Umbilical cord (tissue), 1 donor: ENCODE measurements at regions not wholly inside any gene's neighbourhood (a gene's known extent, or its start where the extent isn't known, plus 50 kb on each side); places are given as distances from the start of the nearest gene placed in this dataset.
A peak's percentile ranks its signal among the peaks of the same experiment; 100 is the strongest.

Experiments used
- DNase-seq: peaks from one replicate; pipeline ENCODE4 v3.0.0-alpha.2; 2015; ENCODE audit warnings: low spot score

DNA sequence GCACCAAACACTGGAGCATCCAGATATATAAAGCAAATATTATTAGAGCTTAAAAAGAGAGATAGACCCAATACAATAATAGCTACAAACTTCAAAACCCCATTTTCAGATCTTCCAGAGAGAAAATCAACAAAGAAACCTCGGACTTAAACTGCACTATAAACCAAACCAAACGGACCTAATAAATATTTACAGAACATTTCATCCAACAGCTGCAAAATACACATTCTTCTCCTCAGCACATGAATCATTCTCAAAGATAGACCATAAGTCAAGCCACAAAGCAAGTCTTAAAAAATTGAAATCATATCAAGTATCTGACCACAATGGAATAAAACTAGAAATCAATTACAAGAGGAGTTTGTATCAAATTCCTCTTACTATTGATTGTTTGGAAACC lies 140.2 kb upstream of the OTOS start:
- no peak for DNase-seq

DNA sequence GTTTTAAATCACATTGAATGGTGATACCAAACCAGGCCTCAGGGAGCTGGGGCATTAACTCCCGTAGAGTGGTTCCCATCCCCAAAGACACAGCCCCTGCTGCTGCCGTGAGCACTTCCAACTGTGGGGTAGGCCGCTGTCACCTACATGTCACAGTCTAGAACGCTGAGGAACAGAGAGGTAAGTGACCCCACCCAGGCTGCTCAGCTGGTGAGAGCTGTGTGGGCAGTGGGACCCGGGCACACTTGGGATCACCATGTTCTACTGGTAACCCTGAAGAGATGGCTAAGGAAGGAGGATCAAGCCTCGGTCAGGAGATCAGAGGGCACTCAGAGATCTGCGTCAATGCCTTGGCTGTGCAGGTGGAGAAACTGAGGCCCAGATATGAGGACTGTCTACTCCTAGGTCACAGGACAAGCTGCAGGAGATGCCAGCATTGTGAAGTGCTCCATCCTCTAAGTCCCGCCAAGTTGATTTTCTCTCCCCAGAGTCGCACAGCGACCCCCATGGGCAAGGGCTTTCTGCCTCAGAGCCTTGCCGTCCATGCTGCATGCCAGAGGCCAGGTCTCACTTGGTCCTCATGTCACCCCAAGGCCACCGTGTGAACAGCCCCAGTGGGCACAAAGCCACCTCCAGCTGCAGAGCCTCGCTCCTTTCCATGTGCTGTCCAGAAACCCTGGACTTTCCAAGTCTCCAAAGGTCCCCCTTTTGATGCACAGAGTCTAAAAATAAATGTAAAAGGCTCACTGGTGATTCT lies 144.2 kb upstream of the OTOS start:
- no peak for DNase-seq

DNA sequence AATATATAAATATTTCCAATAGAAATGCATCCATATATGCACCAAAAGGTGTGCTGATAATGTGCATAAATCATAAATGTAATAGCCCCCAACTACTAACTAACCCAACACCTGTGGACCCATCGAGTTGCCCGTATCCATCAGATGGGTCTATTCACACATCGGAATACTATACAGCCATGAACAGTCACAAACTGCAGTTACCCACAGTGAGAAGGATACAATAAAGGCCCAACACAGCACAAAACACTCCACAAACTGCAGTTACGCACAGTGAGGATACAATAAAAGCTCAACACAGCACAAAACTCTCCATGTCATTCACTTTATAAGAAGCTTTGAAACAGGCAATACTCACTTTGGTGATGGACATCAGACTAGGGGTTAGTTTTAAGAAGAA lies 145.3 kb upstream of the OTOS start:
- DNase-seq, result no peak

DNA sequence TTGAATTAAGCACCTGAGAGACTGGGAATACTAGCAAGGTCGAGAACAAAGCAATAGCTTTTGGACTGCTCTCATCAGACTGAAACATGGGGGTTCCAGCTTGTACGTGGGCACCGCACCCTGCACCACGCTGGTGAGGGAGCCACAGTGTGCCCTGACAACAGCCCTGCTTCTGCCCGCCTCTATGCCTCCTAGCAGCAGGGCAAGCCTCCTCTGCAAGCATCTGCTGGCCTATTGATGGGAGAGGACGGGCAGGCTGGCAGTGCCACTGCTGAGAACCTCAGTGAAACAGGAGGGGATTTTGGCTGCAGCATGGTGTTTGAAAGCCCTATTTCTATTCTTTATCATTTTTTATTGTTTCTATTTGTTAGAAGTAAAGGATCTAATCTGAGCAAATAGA lies 146.1 kb upstream of the OTOS start:
- DNase-seq, result no peak

DNA sequence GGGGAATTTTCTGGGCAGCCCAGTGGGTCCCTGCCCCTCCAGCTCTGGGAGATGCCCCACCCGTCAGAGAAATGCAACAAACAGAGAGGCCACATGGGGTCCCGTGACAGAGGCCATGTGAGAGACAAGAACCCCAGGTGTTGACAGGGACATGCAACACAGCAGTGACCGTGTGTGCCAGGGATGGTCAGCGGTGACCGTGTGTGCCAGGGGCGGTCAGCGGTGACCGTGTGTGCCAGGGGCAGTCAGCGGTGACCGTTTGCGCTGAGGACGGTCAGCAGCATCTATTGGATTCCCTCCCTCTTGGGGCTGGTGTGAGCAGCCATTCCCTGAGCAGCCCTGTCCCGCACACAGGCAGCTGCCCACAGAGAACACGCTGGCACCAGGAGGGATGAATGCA lies 146.6 kb upstream of the OTOS start:
- DNase-seq, result no peak

DNA sequence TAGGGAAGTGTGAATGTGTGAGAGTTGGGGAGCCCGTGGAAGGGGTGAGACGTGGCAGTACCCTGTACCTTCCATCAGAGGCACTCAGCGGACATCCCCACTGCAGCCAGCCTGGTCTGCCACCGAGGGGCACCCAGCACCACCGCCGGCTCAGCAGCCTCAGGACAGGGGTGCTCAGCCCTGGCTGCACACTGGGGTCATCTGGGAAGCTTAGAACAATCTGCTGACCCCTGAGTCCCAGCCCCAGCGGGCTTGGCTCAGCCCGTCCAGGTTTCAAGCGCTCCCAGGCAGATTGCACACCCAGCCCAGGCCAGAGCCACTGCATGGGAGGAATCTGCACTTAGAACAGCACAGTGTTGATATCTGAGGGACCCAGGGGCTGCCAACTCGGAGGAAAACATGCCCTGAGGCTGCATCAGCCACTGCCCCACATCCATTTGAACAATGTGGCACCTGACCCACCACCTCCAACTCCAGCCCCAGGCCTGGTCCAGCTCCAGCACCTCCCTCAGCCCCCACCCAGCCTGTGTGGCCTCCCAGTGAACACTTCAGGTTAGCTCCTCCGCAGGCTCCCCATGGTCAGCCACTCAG lies 147.1 kb upstream of the OTOS start:
- no peak for DNase-seq

DNA sequence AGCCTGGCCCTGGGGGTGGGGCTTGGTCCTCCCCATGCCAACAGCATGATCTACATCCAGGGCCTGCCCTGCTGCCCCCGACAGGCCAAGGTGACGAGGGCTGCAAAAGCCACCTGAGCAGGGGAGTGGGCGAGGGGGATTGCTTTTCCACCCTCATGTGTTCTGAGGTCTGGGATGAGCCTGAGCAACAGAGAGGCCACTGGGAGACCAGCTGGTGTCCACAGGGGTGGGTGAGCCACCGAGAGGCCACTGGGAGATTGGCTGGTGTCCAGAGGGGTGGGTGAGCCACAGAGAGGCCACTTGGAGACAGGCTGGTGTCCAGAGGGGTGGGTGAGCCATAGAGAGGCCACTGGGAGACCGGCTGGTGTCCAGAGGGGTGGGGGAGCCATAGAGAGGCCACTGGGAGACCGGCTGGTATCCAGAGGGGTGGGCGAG lies 147.4 kb upstream of the GPC1 start:
- DNase-seq, result no peak

DNA sequence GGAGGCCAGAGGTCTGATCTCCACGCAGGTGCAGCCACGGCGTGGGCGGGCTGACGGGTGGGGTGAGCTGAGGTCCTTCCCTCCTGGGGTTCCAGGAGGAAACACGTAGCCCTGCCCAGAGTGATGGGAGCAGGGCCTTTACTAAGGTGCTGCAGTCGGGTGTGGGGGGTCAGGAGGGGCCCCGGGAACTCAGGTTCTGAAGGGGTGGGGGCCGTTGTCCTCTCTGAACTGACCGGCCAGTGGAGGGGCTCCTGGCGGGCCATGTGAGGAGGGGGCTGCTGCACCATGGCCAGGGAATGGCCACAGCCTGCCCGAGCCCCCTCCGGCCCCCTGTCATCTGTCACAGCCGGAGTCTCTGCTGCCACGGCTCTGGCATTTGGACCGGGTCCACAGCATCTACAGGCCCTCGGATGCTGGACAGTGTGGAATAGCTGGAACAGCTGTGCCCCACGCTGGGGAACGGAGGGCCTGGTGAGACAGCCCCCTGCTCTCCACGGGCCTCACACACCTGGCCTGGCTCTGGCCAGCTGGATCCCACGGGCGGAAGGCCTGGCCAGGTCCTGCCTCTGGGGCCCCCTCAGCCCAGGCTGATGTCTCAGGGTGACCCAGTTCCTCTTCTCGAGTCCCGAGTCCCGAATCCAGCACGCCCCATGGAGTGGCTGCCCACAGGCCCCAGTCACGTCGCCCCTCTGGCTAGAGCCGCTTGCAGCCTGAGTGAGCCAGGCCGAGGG lies 145.6 kb upstream of the GPC1 start:
- no peak for DNase-seq

DNA sequence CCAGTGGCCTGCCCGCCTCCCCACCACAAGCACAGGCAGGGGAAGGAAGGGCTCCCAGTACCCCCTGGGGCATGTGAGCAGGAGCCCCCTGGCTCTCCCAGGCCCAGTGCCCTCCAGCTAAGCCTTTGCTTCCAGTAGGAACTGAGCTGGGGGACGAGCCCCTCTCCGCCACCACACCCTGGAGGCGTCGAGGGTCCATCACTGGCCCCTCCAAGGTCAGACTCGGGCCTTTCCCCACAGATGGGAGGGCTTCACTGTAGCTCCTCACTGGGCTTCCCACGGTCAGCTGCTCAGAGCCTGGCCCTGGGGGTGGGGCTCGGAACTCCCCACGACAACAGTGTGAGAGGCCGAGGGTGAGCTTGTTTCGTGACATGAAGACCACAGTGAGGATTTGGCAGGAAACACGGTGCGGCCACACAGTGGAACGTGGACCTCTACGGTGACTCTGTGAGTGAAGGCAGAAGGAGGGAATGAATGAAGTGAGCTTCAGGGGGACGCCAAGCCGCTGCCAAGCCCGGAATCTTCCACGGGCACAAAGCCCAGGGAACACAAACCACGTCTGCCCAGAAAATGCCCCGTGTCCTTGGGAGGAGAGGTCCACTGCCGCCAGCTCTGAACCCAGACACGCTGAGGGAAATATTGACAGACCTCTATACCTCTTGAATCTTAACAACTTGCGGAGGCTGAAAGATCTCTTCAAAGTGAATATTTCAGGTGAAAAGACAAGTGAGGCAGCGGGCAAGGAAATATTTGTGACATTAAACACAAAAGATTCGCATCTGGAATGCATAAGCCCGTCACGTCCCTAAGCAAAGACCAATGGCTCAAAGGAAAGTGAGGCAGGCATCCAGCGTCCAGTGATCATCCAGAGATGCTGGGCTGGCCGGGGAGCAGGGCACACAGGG lies 144.8 kb upstream of the GPC1 start:
- no peak for DNase-seq

DNA sequence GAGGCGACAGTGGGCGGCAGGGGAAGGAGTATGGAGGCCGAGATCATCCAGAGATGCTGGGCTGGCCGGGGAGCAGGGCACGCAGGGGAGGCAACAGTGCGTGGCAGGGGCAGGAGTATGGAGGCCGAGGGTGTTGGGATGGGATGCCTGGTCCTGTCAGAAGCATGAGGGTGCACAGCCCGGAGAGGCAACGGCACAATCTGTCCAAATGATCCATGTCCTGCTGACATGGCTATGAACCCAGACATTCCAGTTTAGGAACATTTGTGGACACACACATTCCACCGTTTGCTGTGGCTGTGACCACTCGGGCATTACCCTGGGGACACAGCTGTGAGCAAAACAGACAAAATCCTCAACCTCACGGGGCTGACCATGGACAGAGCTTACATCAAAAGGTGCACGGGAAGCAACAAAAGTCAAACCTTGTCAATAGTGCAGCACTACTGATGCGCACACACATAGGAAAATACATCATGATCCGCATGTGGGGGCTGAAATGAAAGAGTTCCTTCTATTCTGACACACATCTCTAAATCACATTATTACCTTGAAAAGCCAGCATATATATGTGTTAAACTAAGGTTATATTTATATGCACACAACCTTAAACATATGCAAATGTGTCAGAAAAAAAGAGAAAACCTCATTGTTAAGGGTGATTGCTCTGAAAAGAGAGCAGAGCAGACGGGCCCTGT lies 144.0 kb upstream of the GPC1 start:
- no peak for DNase-seq

DNA sequence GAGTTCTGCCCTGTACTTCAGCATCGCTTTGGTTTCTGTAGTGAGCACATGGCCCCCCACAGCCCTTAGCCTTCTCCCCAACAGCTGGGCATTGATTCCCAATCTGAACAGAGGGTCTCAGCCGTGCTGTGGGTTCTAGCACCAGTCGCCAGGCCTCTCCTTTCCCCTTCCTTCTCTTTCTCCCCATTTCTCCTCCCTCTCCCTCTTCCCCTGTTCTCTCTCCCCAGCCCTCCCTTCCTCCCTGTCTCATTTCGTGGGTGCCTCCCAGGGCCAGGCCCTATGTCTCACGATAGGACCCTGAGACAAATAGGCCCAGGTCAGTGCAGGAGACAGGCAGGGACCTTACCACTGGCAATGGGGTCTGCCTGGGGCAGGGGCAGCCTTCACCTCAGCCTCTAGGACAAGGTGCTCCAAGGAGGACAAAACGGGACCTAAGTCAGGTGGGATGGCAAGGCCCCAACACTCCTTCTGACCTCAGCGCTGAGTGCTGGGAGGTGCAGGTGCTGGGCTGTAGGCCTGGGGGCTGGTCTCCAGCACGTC lies 143.4 kb upstream of the GPC1 start:
- DNase-seq, result no peak

DNA sequence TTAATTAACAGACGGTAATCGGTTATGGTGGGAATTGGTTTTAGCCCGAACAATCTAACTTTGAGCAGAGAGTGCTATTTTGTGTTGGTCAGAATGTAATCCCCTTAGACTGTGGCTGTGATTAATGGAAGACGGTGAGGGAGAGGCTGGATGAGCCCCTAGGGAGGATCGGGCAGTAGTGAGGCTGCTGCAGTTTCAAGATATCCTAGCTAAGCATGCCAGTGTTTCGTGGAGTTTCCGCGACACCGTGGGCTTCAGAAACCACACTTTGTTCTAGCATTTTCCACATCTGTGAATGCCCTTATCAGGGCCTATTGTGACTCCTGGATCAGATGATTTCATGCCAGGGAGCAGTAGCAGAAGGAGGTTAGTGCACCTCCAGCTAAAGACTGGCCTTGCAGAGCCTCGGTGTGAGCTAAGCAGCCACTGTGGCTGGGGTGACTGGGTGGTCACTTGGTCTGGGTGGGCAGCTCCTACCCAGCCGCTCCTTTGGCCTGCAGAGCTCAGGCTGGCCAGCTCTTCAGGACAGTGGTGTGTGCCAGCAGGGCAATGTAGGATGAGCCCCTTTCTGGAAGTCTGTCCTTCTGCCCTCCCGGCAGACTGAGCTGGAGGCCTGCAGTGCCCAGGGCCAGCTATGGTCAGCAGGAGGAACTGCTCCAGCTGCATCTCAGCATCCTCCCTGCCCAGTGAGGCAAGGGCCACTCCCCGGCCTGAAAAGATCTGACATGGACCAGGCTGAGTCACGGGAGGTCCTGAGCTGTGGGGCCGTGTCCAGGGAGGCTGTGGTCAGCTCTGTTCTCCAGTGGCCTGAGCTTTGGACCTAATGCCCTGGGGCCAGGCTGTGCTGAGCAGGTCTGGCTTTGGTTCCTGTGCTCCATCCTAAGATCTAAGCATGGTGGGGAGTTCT lies 142.6 kb upstream of the GPC1 start:
- DNase-seq, result no peak

DNA sequence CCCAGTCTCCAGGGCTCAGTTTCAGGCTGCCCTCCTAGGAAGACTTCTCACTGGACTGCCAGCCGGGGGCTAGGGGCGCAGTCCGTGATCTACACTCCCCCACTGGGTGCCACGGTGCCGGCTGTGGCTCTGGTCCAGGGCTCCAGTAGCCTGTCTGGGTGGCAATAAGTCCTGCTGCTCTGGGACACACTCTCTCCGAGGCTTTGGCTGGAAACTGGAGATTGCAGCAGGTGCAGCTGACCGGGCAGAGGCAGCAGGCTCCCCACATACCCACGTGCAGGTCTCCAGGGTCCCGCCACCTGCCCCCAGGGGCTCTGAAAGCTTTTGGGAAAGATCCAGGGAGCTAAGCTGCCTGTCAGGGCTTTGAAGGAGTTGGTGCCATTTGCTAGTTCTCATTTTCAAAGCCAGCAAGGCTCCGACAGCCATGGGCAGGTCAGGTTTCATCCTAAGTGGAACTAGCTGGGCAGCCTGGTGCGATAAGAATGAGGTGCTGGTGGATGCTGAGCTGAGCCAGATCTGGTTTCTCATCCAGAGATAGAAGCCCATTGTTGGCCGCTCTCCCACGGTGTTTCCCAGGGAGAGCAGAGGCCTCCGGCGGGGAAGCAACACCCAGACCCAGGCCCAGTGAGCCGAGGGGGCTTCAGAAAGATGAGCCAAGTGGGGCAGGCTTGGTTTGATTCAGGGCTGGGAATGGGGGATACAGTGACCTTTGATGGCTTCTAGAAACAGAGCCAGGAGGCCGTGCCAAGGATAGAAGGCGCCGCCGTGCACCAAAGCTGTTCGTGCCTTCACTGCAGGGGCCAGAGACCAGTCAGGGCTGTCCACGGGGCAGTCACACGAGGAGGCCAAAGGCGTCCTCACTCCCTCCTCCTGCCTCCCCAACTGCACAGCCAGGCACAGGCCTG lies 141.7 kb upstream of the GPC1 start:
- DNase-seq, result peak; percentile 57

DNA sequence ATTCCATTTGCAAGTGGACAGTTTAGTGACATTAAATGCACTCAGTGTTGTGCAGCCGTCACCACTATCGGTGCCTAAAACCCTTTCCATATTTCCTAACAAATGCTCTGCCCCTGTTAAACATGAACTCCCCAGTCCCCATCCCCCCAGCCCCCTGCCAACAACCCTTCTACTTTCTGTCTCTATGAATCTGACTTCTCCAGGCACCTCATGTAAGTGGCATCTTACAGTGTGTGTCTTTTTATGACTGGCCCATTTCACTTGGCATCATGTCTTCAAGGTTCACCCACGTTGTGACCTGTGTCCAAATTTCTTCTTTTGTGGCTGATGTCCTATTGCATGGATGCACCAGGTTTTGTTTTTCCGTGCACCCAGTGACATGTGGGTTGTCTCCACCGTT lies 140.9 kb upstream of the GPC1 start:
- no peak for DNase-seq

DNA sequence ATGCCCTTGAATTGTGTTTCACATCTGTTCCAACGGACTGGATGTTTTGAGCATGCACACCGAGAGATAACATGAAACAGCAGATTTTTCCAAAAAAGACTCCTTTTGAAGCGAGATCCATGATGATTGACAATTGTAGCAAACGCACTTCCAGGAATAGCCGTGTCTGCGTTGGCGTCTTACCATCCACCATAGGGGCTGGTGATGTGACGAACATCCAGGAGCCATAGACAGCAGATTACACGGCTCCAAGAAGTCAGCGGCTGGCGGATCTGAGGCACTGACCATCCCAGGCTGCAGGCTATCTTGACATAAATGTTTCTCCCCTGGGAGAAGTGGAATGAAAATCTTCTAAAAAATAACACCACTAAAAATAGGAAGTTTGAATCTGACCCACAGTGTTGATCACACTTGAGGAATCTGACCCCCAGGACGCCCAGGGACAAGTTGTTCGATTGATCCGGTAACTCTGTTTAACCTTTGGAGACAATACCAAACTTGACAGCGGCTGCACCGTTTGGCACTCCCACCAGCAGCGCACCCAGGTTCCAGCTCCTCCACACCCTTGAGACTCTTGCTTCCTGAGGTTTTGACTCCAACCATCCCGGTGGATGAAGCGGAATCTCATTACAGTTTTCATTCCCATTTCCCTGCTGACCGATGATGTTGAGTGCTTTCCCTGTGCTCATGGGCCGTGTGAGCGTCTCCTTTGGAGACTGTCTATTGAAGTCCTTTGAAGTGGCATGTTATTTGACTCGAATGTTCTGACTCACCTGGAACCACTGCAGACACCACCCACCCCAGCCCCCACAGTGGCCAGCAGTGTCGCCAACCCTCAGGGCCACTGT lies 140.0 kb upstream of the GPC1 start:
- no peak for DNase-seq

DNA sequence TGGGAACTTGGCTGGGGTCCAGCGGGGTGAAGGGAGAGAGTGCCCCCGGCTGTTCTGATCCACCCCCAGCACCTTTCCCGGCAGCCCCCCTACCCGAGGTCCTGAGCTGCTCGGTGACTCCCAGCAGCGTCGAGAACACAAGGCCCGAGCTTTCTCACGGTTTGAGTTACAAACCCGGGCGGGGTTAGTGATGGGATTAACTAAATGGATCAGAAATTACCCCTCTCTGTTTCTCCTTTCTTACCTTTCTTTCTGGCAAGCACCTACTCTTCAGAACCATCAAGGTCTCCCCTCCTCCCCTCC lies 139.4 kb upstream of the GPC1 start:
- DNase-seq, result no peak

DNA sequence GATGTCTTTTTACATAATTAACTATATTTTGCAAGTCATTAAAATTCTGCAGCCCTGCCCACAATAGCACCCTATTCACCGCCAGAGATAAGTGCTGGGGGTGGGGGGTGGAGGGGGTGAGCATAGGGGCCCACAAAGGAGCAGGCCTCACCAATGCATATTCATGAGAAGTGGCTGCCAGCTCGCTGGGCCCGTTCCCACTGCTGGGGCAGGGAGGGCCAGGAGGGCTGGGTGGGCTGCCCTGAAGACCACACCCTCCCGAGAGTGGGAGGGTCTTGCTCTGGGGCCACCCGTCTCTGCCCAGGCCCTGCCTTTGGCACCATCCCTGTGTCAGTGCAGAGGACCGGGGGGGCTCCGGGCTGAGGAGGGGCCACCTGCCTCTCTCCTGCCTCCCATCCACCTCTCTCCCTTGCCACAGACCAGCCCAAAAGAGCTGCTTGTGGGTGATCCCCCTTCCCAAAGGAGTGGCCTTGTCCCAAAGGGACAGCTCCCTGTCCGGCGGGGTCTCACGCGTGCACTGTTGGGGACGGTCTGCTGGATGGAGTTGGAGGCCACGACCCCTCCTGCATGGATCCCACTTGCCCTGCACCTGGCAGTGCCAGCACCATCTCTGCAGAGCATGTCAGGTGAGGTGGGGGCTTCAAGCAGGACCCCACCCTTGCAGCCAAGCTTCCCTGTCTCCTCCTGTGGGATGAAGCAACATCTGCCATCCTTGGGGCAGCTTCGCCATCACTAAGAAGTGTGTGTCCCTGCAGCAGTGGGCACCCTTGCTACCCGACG lies 138.8 kb upstream of the GPC1 start:
- DNase-seq, result no peak
